GM18517 (cell line): ENCODE measurements at regions not wholly inside any gene's neighbourhood (a gene's known extent, or its start where the extent isn't known, plus 50 kb on each side); places are given as distances from the start of the nearest gene placed in this dataset.

Experiments used
- ATAC-seq: cut with Tn5 transposase; IDR thresholded peaks from one replicate; pipeline ENCODE4 v1.9.1; 2021; ENCODE audit warnings: mild to moderate bottlenecking, moderate library complexity; ENCODE audit not compliant: unreplicated experiment

GRCh38 chr7:112887976-112888375 lies 97.8 kb upstream of the TMEM168 start:
- ATAC-seq, result no peak

GRCh38 chr7:112887337-112887736 lies 97.1 kb upstream of the TMEM168 start:
- no peak for ATAC-seq

GRCh38 chr7:112886208-112886607 lies 96.0 kb upstream of the TMEM168 start:
- ATAC-seq, result no peak

- ATAC-seq, result no peak
Measured at GRCh38 chr7:112882991-112883390, 92.8 kb upstream of the TMEM168 start.

- no peak for ATAC-seq
Measured at GRCh38 chr7:112882511-112882910, 92.3 kb upstream of the TMEM168 start.

GRCh38 chr7:112882022-112882421 lies 91.8 kb upstream of the TMEM168 start:
- no peak for ATAC-seq

GRCh38 chr7:112880818-112881418 lies 90.7 kb upstream of the TMEM168 start:
- ATAC-seq, result no peak

- ATAC-seq, result no peak
Measured at GRCh38 chr7:112877691-112878460, 87.7 kb upstream of the TMEM168 start.

GRCh38 chr7:112876877-112877276 lies 86.7 kb upstream of the TMEM168 start:
- no peak for ATAC-seq

GRCh38 chr7:112874909-112875308 lies 84.7 kb upstream of the TMEM168 start:
- no peak for ATAC-seq

GRCh38 chr7:112873831-112874553 lies 83.8 kb upstream of the TMEM168 start:
- ATAC-seq, result peak; percentile 61

- peak; percentile 46 for ATAC-seq
Measured at GRCh38 chr7:112869111-112869774, 79.0 kb upstream of the TMEM168 start.

GRCh38 chr7:112868609-112869008 lies 78.4 kb upstream of the TMEM168 start:
- ATAC-seq, result no peak

GRCh38 chr7:112866424-112866823 lies 76.2 kb upstream of the TMEM168 start:
- ATAC-seq, result peak; percentile 100

- no peak for ATAC-seq
Measured at GRCh38 chr7:112864380-112864779, 74.2 kb upstream of the TMEM168 start.

- ATAC-seq, result no peak
Measured at GRCh38 chr7:112858838-112859237, 68.6 kb upstream of the TMEM168 start.

GRCh38 chr7:112855227-112855626 lies 65.0 kb upstream of the TMEM168 start:
- no peak for ATAC-seq

- ATAC-seq, result no peak
Measured at GRCh38 chr7:112854169-112854568, 64.0 kb upstream of the TMEM168 start.

- ATAC-seq, result no peak
Measured at GRCh38 chr7:112853422-112853821, 63.2 kb upstream of the TMEM168 start.

GRCh38 chr7:112843151-112843550 lies 53.0 kb upstream of the TMEM168 start:
- no peak for ATAC-seq
